Ishikawa (cell line): ENCODE measurements at regions not wholly inside any gene's neighbourhood (a gene's known extent, or its start where the extent isn't known, plus 50 kb on each side); places are given as distances from the start of the nearest gene placed in this dataset.

Experiments
- CREB1 ChIP-seq: IDR thresholded peaks from 2 replicates; pipeline ENCODE4 v1.6.1; 2012; ENCODE audit warnings: low read depth
- EGR1 ChIP-seq: IDR thresholded peaks from 2 replicates; pipeline ENCODE4 v1.6.1; 2012
- EP300 ChIP-seq: IDR thresholded peaks from 2 replicates; pipeline ENCODE4 v1.6.1; 2012; ENCODE audit warnings: borderline replicate concordance
- FOXM1 ChIP-seq: IDR thresholded peaks from 2 replicates; pipeline ENCODE4 v1.6.1; 2012; ENCODE audit warnings: low read depth, borderline replicate concordance
- MAX ChIP-seq: IDR thresholded peaks from 2 replicates; pipeline ENCODE4 v1.6.1; 2012
- RAD21 ChIP-seq: IDR thresholded peaks from 2 replicates; pipeline ENCODE4 v1.6.1; 2012; ENCODE audit warnings: low read depth
- REST ChIP-seq: IDR thresholded peaks from 2 replicates; pipeline ENCODE4 v1.6.1; 2012; ENCODE audit warnings: low read depth, mild to moderate bottlenecking
- YY1 ChIP-seq: IDR thresholded peaks from 2 replicates; pipeline ENCODE4 v1.6.1; 2012; ENCODE audit warnings: low read depth

GRCh38 chr16:47973552-47973951 lies 182.2 kb downstream of the ABCC12 start:
- TF ChIP-seq EGR1 (no peak), RAD21 (no peak), EP300 (no peak), FOXM1 (no peak), YY1 (no peak), REST (no peak), CREB1 (no peak), MAX (no peak)
